GM12892 (cell line): ENCODE measurements at regions not wholly inside any gene's neighbourhood (a gene's known extent, or its start where the extent isn't known, plus 50 kb on each side); places are given as distances from the start of the nearest gene placed in this dataset.

ENCODE experiments used
- POLR2A ChIP-seq: IDR thresholded peaks from 2 replicates; pipeline ENCODE4 v1.6.1; 2011; ENCODE audit warnings: low read depth, low read length, control low read depth
- TAF1 ChIP-seq: IDR thresholded peaks from 2 replicates; pipeline ENCODE4 v1.6.1; 2011; ENCODE audit warnings: low read depth, mild to moderate bottlenecking, control low read depth, low read length, borderline replicate concordance

DNA sequence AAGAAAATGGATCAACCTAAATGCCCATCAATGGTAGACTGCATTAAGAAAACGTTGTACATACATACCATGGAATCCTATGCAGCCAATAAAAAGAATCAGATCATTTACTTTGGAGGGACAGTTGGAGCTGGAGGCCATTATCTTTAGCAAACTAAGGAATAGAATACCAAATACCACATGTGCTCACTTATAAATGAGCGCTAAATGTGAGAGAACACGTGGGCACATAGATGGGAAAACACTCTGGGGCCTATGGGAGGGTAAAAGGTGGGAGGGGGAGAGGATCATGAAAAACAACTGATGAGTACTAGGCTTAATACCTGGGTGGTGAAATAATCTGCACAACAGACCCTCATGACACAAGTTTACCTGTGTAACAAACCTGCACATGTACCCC, 1729.9 kb upstream of the PCDH10 start:
- TF ChIP-seq POLR2A (no peak), TAF1 (no peak)
